ENCODE measurements at regions not wholly inside any gene's neighbourhood (a gene's known extent, or its start where the extent isn't known, plus 50 kb on each side); places are given as distances from the start of the nearest gene placed in this dataset.
A peak's percentile ranks its signal among the peaks of the same experiment; 100 is the strongest.

GRCh38 chr10:81009296-81009695 is 471.6 kb downstream of the SH2D4B start:
- no peak for DNase-seq (ENCODE audit: low spot score)
- H2AFZ ChIP-seq (ENCODE audit: low read length), result no peak overlapping the region
- intact Hi-C loops (cut with micrococcal nuclease; ENCODE audit: unreplicated experiment), result no loop called here
- no TSS peak for BruUV-seq (replicated peaks)
- no peaks in the 10 kb centered on the region for H3K9me2 ChIP-seq (ENCODE audit: insufficient read depth, low read length)
- no peaks in the 10 kb centered on the region for H3K4me1 ChIP-seq (ENCODE audit: insufficient read depth, low read length, poor library complexity, severe bottlenecking)
- H3K27ac ChIP-seq (ENCODE audit: low read depth, low read length, poor library complexity, severe bottlenecking), result no peak overlapping the region
- no peaks in the 10 kb centered on the region for H3K9me3 ChIP-seq (ENCODE audit: low read length)
- H3K4me3 ChIP-seq (ENCODE audit: low read depth, low read length, poor library complexity, severe bottlenecking), result no peak overlapping the region
- ChIA-PET POLR2A (interaction anchor here (1.0 kb wide), 1 partner anchor 10 kb away, joined by 3 read pairs; no protein-coding TSS in a partner anchor), CTCF (ENCODE audit: unreplicated experiment) (no interaction called here)
- TF ChIP-seq EZH2phosphoT487 (IDR thresholded peaks at IDR 0.05; ENCODE audit: borderline replicate concordance, low read depth, low read length), result no peak
- H3K79me2 ChIP-seq (ENCODE audit: insufficient read depth, low read depth, low read length), result no peaks in the 10 kb centered on the region
- H4K20me1 ChIP-seq (ENCODE audit: insufficient read depth, low read length), result no peaks in the 10 kb centered on the region
- no peak overlapping the region for H3K4me2 ChIP-seq (ENCODE audit: low read length)
- H3K36me3 ChIP-seq (ENCODE audit: insufficient read depth, low read length), result no peaks in the 10 kb centered on the region

DNA sequence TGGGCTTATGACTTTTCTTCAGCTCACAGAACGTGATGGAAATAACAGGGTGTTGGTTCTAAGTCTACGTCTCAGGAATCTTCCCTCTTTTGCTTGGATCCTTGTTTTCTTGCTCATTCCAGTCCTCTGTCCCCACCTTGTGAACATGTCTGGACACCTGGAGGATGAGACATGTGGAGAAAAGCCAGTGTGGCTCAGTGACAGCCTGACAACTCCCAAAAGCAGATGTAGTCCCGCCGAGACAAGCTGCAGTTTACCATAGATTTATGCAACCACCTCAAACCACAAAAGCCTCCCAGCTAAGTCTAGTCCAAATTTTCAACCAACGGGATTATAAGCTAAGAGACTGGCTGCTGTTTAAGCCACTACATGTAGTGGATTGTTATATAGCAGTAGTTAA is 476.1 kb downstream of the SH2D4B start:
- H3K4me1 ChIP-seq (ENCODE audit: insufficient read depth, low read length, poor library complexity, severe bottlenecking), result no peaks in the 10 kb centered on the region
- POLR2A ChIA-PET, result interaction anchor here (0.6 to 0.7 kb wide), 2 partner anchors 10 to 1378 kb away, joined by 3 read pairs; no protein-coding TSS in a partner anchor
- DNase-seq (ENCODE audit: low spot score), result no peak
- TF ChIP-seq EZH2phosphoT487 (IDR thresholded peaks at IDR 0.05; ENCODE audit: borderline replicate concordance, low read depth, low read length), result no peak
- TF ChIP-seq CTCF (conservative IDR thresholded peaks at IDR 0.05; ENCODE audit: low read length), result no peak
- no peaks in the 10 kb centered on the region for H3K9me3 ChIP-seq (ENCODE audit: low read length)
- no peaks in the 10 kb centered on the region for H3K79me2 ChIP-seq (ENCODE audit: insufficient read depth, low read depth, low read length)
- no peaks in the 10 kb centered on the region for H3K9me2 ChIP-seq (ENCODE audit: insufficient read depth, low read length)
- CTCF ChIA-PET (ENCODE audit: unreplicated experiment), result no interaction called here
- BruUV-seq (replicated peaks), result no TSS peak
- no peak overlapping the region for H3K4me2 ChIP-seq (ENCODE audit: low read length)
- intact Hi-C loops (cut with micrococcal nuclease; ENCODE audit: unreplicated experiment), result no loop called here
- H3K36me3 ChIP-seq (ENCODE audit: insufficient read depth, low read length), result no peaks in the 10 kb centered on the region
- no peaks in the 10 kb centered on the region for H4K20me1 ChIP-seq (ENCODE audit: insufficient read depth, low read length)
- no peak overlapping the region for H3K4me3 ChIP-seq (ENCODE audit: low read depth, low read length, poor library complexity, severe bottlenecking)
- no peak overlapping the region for H3K27ac ChIP-seq (ENCODE audit: low read depth, low read length, poor library complexity, severe bottlenecking)
- no peak overlapping the region for H2AFZ ChIP-seq (ENCODE audit: low read length)

- Histone ChIP-seq H3K9me2 (ENCODE audit: insufficient read depth, low read length) (no peaks in the 10 kb centered on the region), H3K9me3 (ENCODE audit: low read length) (no peaks in the 10 kb centered on the region), H3K4me2 (ENCODE audit: low read length) (no peak overlapping the region), H4K20me1 (ENCODE audit: insufficient read depth, low read length) (no peaks in the 10 kb centered on the region), H2AFZ (ENCODE audit: low read length) (no peak overlapping the region), H3K4me3 (ENCODE audit: low read depth, low read length, poor library complexity, severe bottlenecking) (no peak overlapping the region), H3K27ac (ENCODE audit: low read depth, low read length, poor library complexity, severe bottlenecking) (no peak overlapping the region), H3K79me2 (ENCODE audit: insufficient read depth, low read depth, low read length) (no peaks in the 10 kb centered on the region), H3K36me3 (ENCODE audit: insufficient read depth, low read length) (no peaks in the 10 kb centered on the region), H3K4me1 (ENCODE audit: insufficient read depth, low read length, poor library complexity, severe bottlenecking) (no peaks in the 10 kb centered on the region)
- ChIA-PET POLR2A (interaction anchor here (0.6 kb wide), 1 partner anchor 522 kb away, joined by 4 read pairs; no protein-coding TSS in a partner anchor), CTCF (ENCODE audit: unreplicated experiment) (no interaction called here)
- BruUV-seq (replicated peaks), result no TSS peak
- peak; percentile 44 for DNase-seq (ENCODE audit: low spot score)
- TF ChIP-seq CTCF (conservative IDR thresholded peaks at IDR 0.05; ENCODE audit: low read length), result peak; percentile 80
- TF ChIP-seq EZH2phosphoT487 (IDR thresholded peaks at IDR 0.05; ENCODE audit: borderline replicate concordance, low read depth, low read length), result no peak
- intact Hi-C loops (cut with micrococcal nuclease; ENCODE audit: unreplicated experiment), result no loop called here
These were observed 481.6 kb downstream of the SH2D4B start for GRCh38 chr10:81019029-81019890.

Measured in OCI-LY7 (cell line).